Endothelial cell (in vitro differentiated cells): ENCODE measurements at regions not wholly inside any gene's neighbourhood (a gene's known extent, or its start where the extent isn't known, plus 50 kb on each side); places are given as distances from the start of the nearest gene placed in this dataset.

Experiments
- DNase-seq: peaks from one replicate; pipeline ENCODE4 v3.0.0; 2021; ENCODE audit warnings: low spot score
- H3K27ac Mint-ChIP-seq: one replicate; pipeline ENCODE4 v1.8.0; 2021; ENCODE audit warnings: mixed read lengths, inconsistent platforms; ENCODE audit not compliant: unreplicated experiment
- H3K27me3 Mint-ChIP-seq: one replicate; pipeline ENCODE4 v1.8.0; 2021; ENCODE audit warnings: mild to moderate bottlenecking, moderate library complexity, mixed read lengths, inconsistent platforms; ENCODE audit not compliant: unreplicated experiment
- H3K36me3 Mint-ChIP-seq: one replicate; pipeline ENCODE4 v1.8.0; 2021; ENCODE audit warnings: mild to moderate bottlenecking, low read depth, mixed read lengths, inconsistent platforms; ENCODE audit not compliant: unreplicated experiment
- H3K4me1 Mint-ChIP-seq: one replicate; pipeline ENCODE4 v1.8.0; 2021; ENCODE audit warnings: mild to moderate bottlenecking, mixed read lengths, inconsistent platforms; ENCODE audit not compliant: unreplicated experiment
- H3K4me3 Mint-ChIP-seq: one replicate; pipeline ENCODE4 v1.8.0; 2021; ENCODE audit warnings: mild to moderate bottlenecking, mixed read lengths, inconsistent platforms; ENCODE audit not compliant: unreplicated experiment
- H3K9me3 Mint-ChIP-seq: one replicate; pipeline ENCODE4 v1.8.0; 2021; ENCODE audit warnings: mixed read lengths, inconsistent platforms; ENCODE audit not compliant: unreplicated experiment
- CTCF ChIP-seq: fragments of 200-600 bp; sonication (generic); IDR thresholded peaks from one replicate; pipeline ENCODE4 v1.5.0; 2021; ENCODE audit warnings: antibody characterized with exemption; ENCODE audit not compliant: unreplicated experiment

GRCh38 chr5:89721353-89721752 is 688.2 kb downstream of the CETN3 start:
- DNase-seq = no peak
- H3K27ac Mint-ChIP-seq = no peak overlapping the region

GRCh38 chr5:89712134-89712700 is 697.3 kb downstream of the CETN3 start:
- Mint-ChIP-seq H3K36me3 (no peaks in the 10 kb centered on the region), H3K27ac (no peak overlapping the region), H3K27me3 (no peaks in the 10 kb centered on the region), H3K9me3 (no peaks in the 10 kb centered on the region), H3K4me1 (peaks cover 15% of the 10 kb centered on the region), H3K4me3 (no peak overlapping the region)
- no peak for TF ChIP-seq CTCF
- DNase-seq = no peak

More at GRCh38 chr5:89721353-89721752, 688.2 kb downstream of the CETN3 start:
- Mint-ChIP-seq H3K27me3 (no peaks in the 10 kb centered on the region), H3K9me3 (no peaks in the 10 kb centered on the region), H3K4me3 (no peak overlapping the region), H3K36me3 (no peaks in the 10 kb centered on the region), H3K4me1 (no peaks in the 10 kb centered on the region)
- TF ChIP-seq CTCF = no peak

GRCh38 chr5:89711526-89711925 is 698.0 kb downstream of the CETN3 start:
- no peaks in the 10 kb centered on the region for H3K27me3 Mint-ChIP-seq
- H3K4me3 Mint-ChIP-seq = no peak overlapping the region
- H3K4me1 Mint-ChIP-seq = peaks cover 19% of the 10 kb centered on the region
- no peak for DNase-seq
- no peak for TF ChIP-seq CTCF
- H3K36me3 Mint-ChIP-seq = no peaks in the 10 kb centered on the region
- no peaks in the 10 kb centered on the region for H3K9me3 Mint-ChIP-seq
- H3K27ac Mint-ChIP-seq = no peak overlapping the region

- Mint-ChIP-seq H3K9me3 (no peaks in the 10 kb centered on the region), H3K27ac (no peak overlapping the region), H3K36me3 (no peaks in the 10 kb centered on the region), H3K4me1 (peaks cover 33% of the 10 kb centered on the region), H3K4me3 (no peak overlapping the region), H3K27me3 (no peaks in the 10 kb centered on the region)
- no peak for TF ChIP-seq CTCF
- DNase-seq = no peak
Measured at GRCh38 chr5:89710006-89710405, 699.5 kb downstream of the CETN3 start.

GRCh38 chr5:89707891-89708290 is 701.7 kb downstream of the CETN3 start:
- Mint-ChIP-seq H3K4me1 (peaks cover 33% of the 10 kb centered on the region), H3K36me3 (no peaks in the 10 kb centered on the region), H3K4me3 (no peak overlapping the region), H3K27me3 (no peaks in the 10 kb centered on the region), H3K27ac (no peak overlapping the region), H3K9me3 (no peaks in the 10 kb centered on the region)
- no peak for TF ChIP-seq CTCF
- no peak for DNase-seq
